Fibroblast of peridontal ligament (primary cell): ENCODE measurements at regions not wholly inside any gene's neighbourhood (a gene's known extent, or its start where the extent isn't known, plus 50 kb on each side); places are given as distances from the start of the nearest gene placed in this dataset.
"Not testable (repeated sequence)": the region's sequence is repeated elsewhere in the genome, so short reads cannot be mapped to it uniquely, and the experiment has no call there.

ENCODE experiments used
- DNase-seq: peaks from one replicate; pipeline ENCODE4 v3.0.0-alpha.2; 2010; ENCODE audit errors: extremely low read depth

- DNase-seq, result no peak
These were observed 162.4 kb upstream of the MYT1L start for GRCh38 chr2:2493496-2493895.

GRCh38 chr2:2492800-2493199, 161.7 kb upstream of the MYT1L start:
- no peak for DNase-seq

- DNase-seq, result no peak
These were observed 160.9 kb upstream of the MYT1L start for GRCh38 chr2:2491964-2492363.

GRCh38 chr2:2484301-2484700, 153.2 kb upstream of the MYT1L start:
- no peak for DNase-seq

- DNase-seq, result no peak
These were observed 151.8 kb upstream of the MYT1L start for GRCh38 chr2:2482851-2483250.

- no peak for DNase-seq
These were observed 141.8 kb upstream of the MYT1L start for GRCh38 chr2:2472881-2473280.

- DNase-seq, result no peak
These were observed 141.0 kb upstream of the MYT1L start for GRCh38 chr2:2472044-2472443.

GRCh38 chr2:2466534-2466933, 135.5 kb upstream of the MYT1L start:
- DNase-seq, result no peak

GRCh38 chr2:2464643-2465042, 133.6 kb upstream of the MYT1L start:
- no peak for DNase-seq

GRCh38 chr2:2464094-2464493, 133.0 kb upstream of the MYT1L start:
- no peak for DNase-seq

- no peak for DNase-seq
These were observed 125.6 kb upstream of the MYT1L start for GRCh38 chr2:2456721-2457120.

- no peak for DNase-seq
These were observed 124.1 kb upstream of the MYT1L start for GRCh38 chr2:2455151-2455550.

- DNase-seq, result no peak
These were observed 121.9 kb upstream of the MYT1L start for GRCh38 chr2:2452961-2453360.

GRCh38 chr2:2451275-2451674, 120.2 kb upstream of the MYT1L start:
- DNase-seq, result not testable (repeated sequence)

- no peak for DNase-seq
These were observed 117.1 kb upstream of the MYT1L start for GRCh38 chr2:2448178-2448577.

- no peak for DNase-seq
These were observed 91.5 kb upstream of the MYT1L start for GRCh38 chr2:2422621-2423020.

GRCh38 chr2:2413525-2413924, 82.5 kb upstream of the MYT1L start:
- no peak for DNase-seq

- no peak for DNase-seq
These were observed 79.9 kb upstream of the MYT1L start for GRCh38 chr2:2410987-2411386.

GRCh38 chr2:2409481-2409880, 78.4 kb upstream of the MYT1L start:
- DNase-seq, result no peak

- DNase-seq, result no peak
These were observed 74.7 kb upstream of the MYT1L start for GRCh38 chr2:2405780-2406179.

GRCh38 chr2:2400286-2401038, 69.4 kb upstream of the MYT1L start:
- DNase-seq, result no peak

- no peak for DNase-seq
These were observed 68.3 kb upstream of the MYT1L start for GRCh38 chr2:2399396-2399795.

- no peak for DNase-seq
These were observed 61.3 kb upstream of the MYT1L start for GRCh38 chr2:2392332-2392731.

GRCh38 chr2:2389215-2389614, 58.1 kb upstream of the MYT1L start:
- no peak for DNase-seq
